ENCODE measurements at regions not wholly inside any gene's neighbourhood (a gene's known extent, or its start where the extent isn't known, plus 50 kb on each side); places are given as distances from the start of the nearest gene placed in this dataset.

DNA sequence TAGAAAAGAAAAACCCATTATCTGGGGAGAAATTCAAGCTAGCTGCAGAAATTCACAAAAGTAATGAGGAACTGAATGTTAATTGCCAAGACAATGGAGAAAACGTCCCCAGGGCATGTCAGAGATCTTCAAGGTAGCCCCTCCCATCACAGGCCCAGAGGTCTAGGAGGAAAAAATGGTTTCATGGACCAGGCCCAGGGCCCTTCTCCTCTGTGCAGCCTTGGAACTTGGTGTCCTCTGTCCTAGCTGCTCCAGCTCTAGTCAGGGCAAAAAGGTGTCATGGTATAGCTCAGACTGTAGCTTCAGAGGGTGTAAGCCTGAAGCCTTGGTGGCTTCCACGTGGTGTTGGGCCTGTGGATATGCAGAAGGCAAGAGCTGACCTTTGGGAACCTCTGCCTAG, 411.8 kb downstream of the ADRA2A start:
- H2BK20ac ChIP-seq (ENCODE audit: low read length), result no peak overlapping the region
- 60% methylated on average over 2 of the region's 2 CpGs; no CpG with 5 or more reads in 1 of the 2 experiments for WGBS, 2 experiments (ENCODE audit: extremely low coverage in 1 of 2, insufficient coverage in 1 of 2, insufficient read length in 1 of 2, insufficient replicate concordance in 2 of 2, low coverage in 1 of 2, low lambda C conversion rate in 2 of 2, missing lambda C conversion rate in 1 of 2)
- no peak overlapping the region for H3K4me2 ChIP-seq (ENCODE audit: insufficient read depth in 1 of 2, low read depth in 2 of 2, low read length in 2 of 2)
- H3K4me3 ChIP-seq (ENCODE audit: extremely low read depth in 1 of 4, insufficient read depth in 2 of 4, low read depth in 3 of 4, low read length in 4 of 4), result no peak overlapping the region
- H2BK12ac ChIP-seq (ENCODE audit: low read depth, low read length), result no peak overlapping the region
- no peak overlapping the region for H4K8ac ChIP-seq (ENCODE audit: extremely low read depth, insufficient read depth, low read length)
- DNase-seq (ENCODE audit: low read depth in 1 of 2, low spot score in 2 of 2) (no peak), FAIRE-seq (no peak)
- H4K91ac ChIP-seq (replicated peaks; ENCODE audit: insufficient read length, low read length), result no peak overlapping the region
- H4K5ac ChIP-seq (ENCODE audit: insufficient read length, low read depth, low read length), result no peak overlapping the region
- H3K27ac ChIP-seq (ENCODE audit: low read depth, low read length), result no peak overlapping the region
- TF ChIP-seq POLR2A (IDR thresholded peaks at IDR 0.05; ENCODE audit: control extremely low read depth in 1 of 2, low read depth in 2 of 2, low read length in 2 of 2), result no peak
- no peak for TF ChIP-seq SAP30 (IDR thresholded peaks at IDR 0.05; ENCODE audit: insufficient read depth, insufficient replicate concordance, low read length)
- TF ChIP-seq HDAC6 (IDR thresholded peaks at IDR 0.05; ENCODE audit: low read depth, low read length), result no peak
- TF ChIP-seq TCF12 (IDR thresholded peaks at IDR 0.05; ENCODE audit: low read depth, low read length), result no peak
- no peak for TF ChIP-seq CTBP2 (IDR thresholded peaks at IDR 0.05; ENCODE audit: borderline replicate concordance, insufficient read depth, insufficient read length, low read length)
- TF ChIP-seq, protein P1, sequence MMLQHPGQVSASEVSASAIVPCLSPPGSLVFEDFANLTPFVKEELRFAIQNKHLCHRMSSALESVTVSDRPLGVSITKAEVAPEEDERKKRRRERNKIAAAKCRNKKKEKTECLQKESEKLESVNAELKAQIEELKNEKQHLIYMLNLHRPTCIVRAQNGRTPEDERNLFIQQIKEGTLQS (IDR thresholded peaks at IDR 0.05; ENCODE audit: insufficient read depth, low read depth, low read length), result no peak
- H3K23ac ChIP-seq (ENCODE audit: insufficient read length), result no peak overlapping the region
- H2AK5ac ChIP-seq (ENCODE audit: low read depth, low read length), result no peak overlapping the region
- H3K4me1 ChIP-seq (replicated peaks in 1 of 4; ENCODE audit: control insufficient read depth in 3 of 4, insufficient read depth in 4 of 4, low read length in 3 of 4), result no peaks in the 10 kb centered on the region
- no peak overlapping the region for H3K4ac ChIP-seq (replicated peaks; ENCODE audit: insufficient read length, low read depth, low read length)
- H3K27me3 ChIP-seq (replicated peaks in 1 of 4; ENCODE audit: control insufficient read depth in 3 of 4, extremely low read depth in 1 of 4, insufficient read depth in 3 of 4, low read length in 3 of 4), result no peaks in the 10 kb centered on the region
- no peak overlapping the region for H3K9ac ChIP-seq (replicated peaks in 1 of 4; ENCODE audit: extremely low read depth in 1 of 4, low read depth in 3 of 4, low read length in 3 of 4)
- no peaks in the 10 kb centered on the region for H3K23me2 ChIP-seq (ENCODE audit: low read depth, low read length)
- H2BK15ac ChIP-seq (ENCODE audit: low read length), result no peak overlapping the region
- POLR2A ChIA-PET (ENCODE audit: partially characterized antibody), result no interaction called here
- H3K36me3 ChIP-seq (ENCODE audit: control insufficient read depth in 2 of 4, insufficient read depth in 4 of 4, low read length in 3 of 4), result no peaks in the 10 kb centered on the region
- H2AFZ ChIP-seq (ENCODE audit: low read length), result no peak overlapping the region
- no peaks in the 10 kb centered on the region for H3K79me1 ChIP-seq (ENCODE audit: low read depth, low read length)
- H3K9me3 ChIP-seq (ENCODE audit: insufficient read depth in 2 of 2, low read depth in 1 of 2, low read length in 1 of 2), result peaks cover 27 to 30% of the 10 kb centered on the region in 2 experiments
- no peak overlapping the region for H2BK5ac ChIP-seq (ENCODE audit: low read depth, low read length)
- CTCF ChIA-PET (ENCODE audit: partially characterized antibody), result interaction anchor here (1.1 kb wide), 1 partner anchor 110 kb away, joined by 4 read pairs; no protein-coding TSS in a partner anchor
- H3K18ac ChIP-seq (ENCODE audit: extremely low read depth, low read length), result no peak overlapping the region
- no peak overlapping the region for H2BK120ac ChIP-seq (replicated peaks; ENCODE audit: low read depth, low read length)
- no peak overlapping the region for H3K56ac ChIP-seq (replicated peaks; ENCODE audit: insufficient read length, low read depth, low read length)
- H3K14ac ChIP-seq (ENCODE audit: insufficient read length), result no peak overlapping the region
- no peaks in the 10 kb centered on the region for H3K79me2 ChIP-seq (ENCODE audit: control insufficient read depth in 1 of 2, insufficient read depth in 2 of 2, low read length in 2 of 2)
- H4K20me1 ChIP-seq (replicated peaks in 1 of 2; ENCODE audit: control insufficient read depth in 1 of 2, insufficient read depth in 2 of 2, low read length in 2 of 2), result no peaks in the 10 kb centered on the region

Measured in H1 (cell line).